Retinal pigment epithelial cell (primary cell): ENCODE measurements at regions not wholly inside any gene's neighbourhood (a gene's known extent, or its start where the extent isn't known, plus 50 kb on each side); places are given as distances from the start of the nearest gene placed in this dataset.

Experiments
- DNase-seq: peaks from one replicate; pipeline ENCODE4 v3.0.0-alpha.2; 2010; ENCODE audit warnings: low read depth
- H3K4me3 ChIP-seq: 2 replicates; pipeline ENCODE4 v1.5.1; 2011; ENCODE audit warnings: mild to moderate bottlenecking, low read length, control low read depth, moderate library complexity
- CTCF ChIP-seq: conservative IDR thresholded peaks from 2 replicates; pipeline ENCODE4 v1.5.1; 2011; ENCODE audit warnings: low read depth, low read length, control low read depth, inconsistent platforms

- H3K4me3 ChIP-seq: no peak overlapping the region
- no peak for DNase-seq
- no peak for TF ChIP-seq CTCF
These were observed 312.0 kb downstream of the PDGFC start for GRCh38 chr4:156659570-156659969.

GRCh38 chr4:156656896-156657295 lies 314.7 kb downstream of the PDGFC start:
- DNase-seq: no peak
- TF ChIP-seq CTCF: no peak

GRCh38 chr4:156654410-156654809 lies 317.2 kb downstream of the PDGFC start:
- TF ChIP-seq CTCF: no peak
- H3K4me3 ChIP-seq: no peak overlapping the region
- DNase-seq: no peak

More at GRCh38 chr4:156656896-156657295, 314.7 kb downstream of the PDGFC start:
- H3K4me3 ChIP-seq: no peak overlapping the region

- DNase-seq: no peak
- no peak overlapping the region for H3K4me3 ChIP-seq
- TF ChIP-seq CTCF: no peak
These were observed 327.8 kb downstream of the PDGFC start for GRCh38 chr4:156643826-156644225.

- TF ChIP-seq CTCF: no peak
- no peak overlapping the region for H3K4me3 ChIP-seq
- no peak for DNase-seq
These were observed 329.4 kb downstream of the PDGFC start for GRCh38 chr4:156642161-156642560.

- peak; percentile 89 for DNase-seq
- TF ChIP-seq CTCF: no peak
- no peak overlapping the region for H3K4me3 ChIP-seq
These were observed 332.5 kb downstream of the PDGFC start for GRCh38 chr4:156638925-156639605.

- no peak for DNase-seq
- no peak overlapping the region for H3K4me3 ChIP-seq
- TF ChIP-seq CTCF: no peak
These were observed 333.3 kb downstream of the PDGFC start for GRCh38 chr4:156638334-156638733.
